Adipose tissue (tissue), 3 donors: ENCODE measurements at regions not wholly inside any gene's neighbourhood (a gene's known extent, or its start where the extent isn't known, plus 50 kb on each side); places are given as distances from the start of the nearest gene placed in this dataset.

Source experiments
- H3K27ac ChIP-seq: one replicate; pipeline ENCODE4 v1.5.1; 2013; ENCODE audit warnings: low read depth, low read length
- WGBS, 3 donors: extraction: QIAGEN DNeasy Blood & Tissue Kit; methylation state at CpG; one replicate each; pipeline ENCODE4 v1.1.7; 2013; 5-methylcytosine and 5-hydroxymethylcytosine counted together
- donor health status: healthy with polysubstance abuse.
- donor health status: Bipolar disorder and iron deficiency.
- donor health status: healthy.

GRCh38 chr7:114051871-114052331, 133.1 kb upstream of the PPP1R3A start:
- H3K27ac ChIP-seq, result no peak overlapping the region
- 32 to 90% (median 39%) methylated on average over 2 of the region's 2 CpGs for WGBS, 3 donors

GRCh38 chr7:114050571-114050970, 131.8 kb upstream of the PPP1R3A start:
- no peak overlapping the region for H3K27ac ChIP-seq
- 75 to 80% (median 80%) methylated on average over 3 of the region's 3 CpGs for WGBS, 3 donors

- WGBS, 3 donors, result 76 to 81% (median 79%) methylated on average over 12 of the region's 12 CpGs
- no peak overlapping the region for H3K27ac ChIP-seq
Measured at GRCh38 chr7:114048386-114049235, 129.8 kb upstream of the PPP1R3A start.

GRCh38 chr7:114047889-114048288, 129.1 kb upstream of the PPP1R3A start:
- no peak overlapping the region for H3K27ac ChIP-seq
- WGBS, 3 donors, result 65 to 80% (median 69%) methylated on average over 2 of the region's 2 CpGs

- WGBS, 3 donors, result 92 to 96% (median 96%) methylated on average over 2 of the region's 2 CpGs
- no peak overlapping the region for H3K27ac ChIP-seq
Measured at GRCh38 chr7:114033475-114033874, 114.7 kb upstream of the PPP1R3A start.

GRCh38 chr7:114026486-114027089, 107.8 kb upstream of the PPP1R3A start:
- WGBS, 3 donors, result 0 to 1% (median 0%) methylated on average over 1 of the region's 1 CpG
- H3K27ac ChIP-seq, result no peak overlapping the region

GRCh38 chr7:114021135-114021534, 102.3 kb upstream of the PPP1R3A start:
- WGBS, 3 donors, result 72 to 80% (median 75%) methylated on average over 3 of the region's 3 CpGs
- no peak overlapping the region for H3K27ac ChIP-seq

GRCh38 chr7:114008696-114009095, 89.9 kb upstream of the PPP1R3A start:
- H3K27ac ChIP-seq, result no peak overlapping the region
- WGBS, 3 donors, result 70 to 83% (median 77%) methylated on average over 5 of the region's 5 CpGs

- 28 to 36% (median 29%) methylated on average over 2 of the region's 2 CpGs for WGBS, 3 donors
Measured at GRCh38 chr7:114007386-114007785, 88.6 kb upstream of the PPP1R3A start.

GRCh38 chr7:113998934-113999333, 80.1 kb upstream of the PPP1R3A start:
- H3K27ac ChIP-seq, result no peak overlapping the region

More at GRCh38 chr7:114007386-114007785, 88.6 kb upstream of the PPP1R3A start:
- no peak overlapping the region for H3K27ac ChIP-seq

GRCh38 chr7:113996405-113996804, 77.6 kb upstream of the PPP1R3A start:
- H3K27ac ChIP-seq, result no peak overlapping the region
- WGBS, 3 donors, result 71 to 78% (median 72%) methylated on average over 4 of the region's 4 CpGs

- 90 to 99% (median 93%) methylated on average over 2 of the region's 2 CpGs for WGBS, 3 donors
Measured at GRCh38 chr7:113986216-113986615, 67.4 kb upstream of the PPP1R3A start.

GRCh38 chr7:113976508-113976907, 57.7 kb upstream of the PPP1R3A start:
- H3K27ac ChIP-seq, result no peak overlapping the region
- 83 to 89% (median 86%) methylated on average over 4 of the region's 4 CpGs for WGBS, 3 donors

More at GRCh38 chr7:113986216-113986615, 67.4 kb upstream of the PPP1R3A start:
- no peak overlapping the region for H3K27ac ChIP-seq

GRCh38 chr7:113968713-113969112, 49.9 kb upstream of the PPP1R3A start:
- WGBS, 3 donors, result 37 to 39% (median 38%) methylated on average over 2 of the region's 2 CpGs

More at GRCh38 chr7:113968713-113969112, 49.9 kb upstream of the PPP1R3A start:
- no peak overlapping the region for H3K27ac ChIP-seq
